ENCODE measurements at regions not wholly inside any gene's neighbourhood (a gene's known extent, or its start where the extent isn't known, plus 50 kb on each side); places are given as distances from the start of the nearest gene placed in this dataset.

DNA sequence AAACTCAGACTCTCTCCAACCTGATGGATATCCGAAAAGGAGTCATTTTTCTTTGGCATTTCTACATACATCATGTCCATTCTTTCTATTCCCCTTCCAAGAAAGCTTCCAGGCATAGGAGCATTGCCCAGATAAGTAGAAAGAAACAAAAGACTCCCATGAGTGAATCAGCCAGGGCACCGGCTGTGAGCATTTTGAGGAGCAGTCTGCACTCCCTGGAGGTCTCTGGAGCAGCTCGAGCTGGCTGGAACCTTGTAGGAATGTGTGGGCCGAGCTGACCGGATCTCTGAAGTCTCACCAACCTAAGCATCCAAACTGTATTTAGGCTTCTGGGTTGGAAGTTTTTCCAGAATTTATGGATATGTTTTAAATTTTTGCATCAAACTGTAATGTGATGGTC lies 161.4 kb upstream of the TRPC7 start:
- no peak for DNase-seq

DNA sequence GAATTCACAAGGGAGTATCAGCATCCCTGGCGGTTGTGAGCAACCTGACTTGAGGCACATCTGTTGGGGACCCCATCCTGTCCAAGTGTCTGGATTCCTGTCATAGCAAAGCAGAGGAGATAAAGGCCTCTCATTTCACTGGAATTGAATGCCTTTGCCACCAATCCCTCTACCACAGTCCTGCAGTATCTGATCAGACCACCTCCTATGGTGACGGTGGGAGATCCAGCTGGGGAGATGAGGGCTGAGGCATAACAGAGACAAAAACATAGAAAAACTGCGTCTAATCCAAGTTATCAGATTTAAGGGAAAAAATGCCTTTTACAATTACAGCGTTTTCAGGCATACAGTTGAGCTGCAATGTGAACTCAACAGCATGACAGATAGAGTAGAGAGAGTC lies 160.7 kb upstream of the TRPC7 start:
- DNase-seq: no peak

DNA sequence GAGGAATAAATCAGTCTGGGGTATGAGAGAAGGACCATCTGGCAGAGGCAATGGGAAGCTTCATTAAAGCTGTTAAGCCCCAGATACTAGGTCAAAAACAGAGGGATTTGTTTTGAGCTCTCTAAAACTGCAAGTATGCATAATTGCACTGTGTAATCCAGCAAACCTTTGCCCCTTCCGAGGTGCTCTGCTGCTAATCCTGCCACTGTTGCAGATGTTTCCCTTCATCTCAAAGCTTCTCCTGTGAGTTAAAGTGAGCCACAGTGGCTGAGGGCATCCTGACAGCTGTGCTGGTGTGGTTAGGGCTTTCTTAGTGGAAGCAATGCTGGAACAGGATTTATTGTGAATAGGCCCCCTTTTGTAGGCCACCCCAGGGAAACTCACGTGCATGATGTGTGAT lies 160.3 kb upstream of the TRPC7 start:
- DNase-seq: no peak

DNA sequence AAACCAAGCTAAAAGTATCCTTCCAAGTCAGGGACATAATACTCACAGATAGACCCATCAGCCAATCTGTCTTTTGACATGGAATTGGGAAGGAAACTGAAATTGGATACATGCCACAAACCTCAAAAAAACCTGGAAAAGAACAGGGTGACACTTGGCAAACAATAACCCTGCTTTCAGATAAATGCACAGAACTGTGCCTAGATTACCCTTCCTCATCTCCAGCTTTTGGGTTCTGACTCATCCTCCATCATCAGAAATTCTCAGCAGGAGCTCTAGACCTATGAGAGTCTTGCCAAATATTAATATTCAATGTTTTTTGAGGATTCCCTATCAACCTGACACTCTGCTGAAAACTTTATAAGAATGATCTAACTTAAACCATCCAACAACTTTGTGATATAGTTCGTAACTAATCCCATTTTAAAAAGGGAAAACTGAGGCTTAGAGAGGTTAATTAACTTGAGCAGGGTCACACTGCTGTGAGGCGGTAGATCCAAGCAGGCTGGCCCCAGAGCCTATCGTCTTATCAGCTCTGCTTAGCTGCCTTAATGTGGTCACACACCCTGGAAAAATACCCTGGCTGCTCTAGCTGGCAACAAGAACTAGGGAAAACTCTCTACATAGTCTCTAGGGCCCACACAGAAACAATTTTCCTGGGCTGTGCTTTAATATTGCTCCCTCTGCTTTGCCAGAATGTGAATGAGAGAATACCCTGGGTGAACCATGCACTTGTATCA lies 157.0 kb upstream of the TRPC7 start:
- no peak for DNase-seq

DNA sequence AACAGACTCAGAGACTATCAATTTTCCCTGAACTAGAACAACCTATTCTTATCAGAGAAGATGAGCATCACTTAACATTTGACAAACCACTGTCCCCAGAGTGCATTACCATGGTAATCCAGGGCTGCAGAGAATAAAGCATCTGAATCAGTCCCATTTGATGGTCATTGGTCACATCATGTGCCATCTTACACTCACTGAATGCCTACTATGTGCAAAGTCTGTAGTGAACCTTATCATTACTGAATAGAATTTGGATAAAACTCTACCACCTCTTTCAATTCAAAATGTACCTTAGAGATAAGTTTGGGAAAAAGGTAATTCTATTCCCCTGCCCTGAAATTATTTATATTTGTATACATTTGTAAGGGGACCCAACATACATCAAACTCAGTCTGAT lies 156.4 kb upstream of the TRPC7 start:
- no peak for DNase-seq

DNA sequence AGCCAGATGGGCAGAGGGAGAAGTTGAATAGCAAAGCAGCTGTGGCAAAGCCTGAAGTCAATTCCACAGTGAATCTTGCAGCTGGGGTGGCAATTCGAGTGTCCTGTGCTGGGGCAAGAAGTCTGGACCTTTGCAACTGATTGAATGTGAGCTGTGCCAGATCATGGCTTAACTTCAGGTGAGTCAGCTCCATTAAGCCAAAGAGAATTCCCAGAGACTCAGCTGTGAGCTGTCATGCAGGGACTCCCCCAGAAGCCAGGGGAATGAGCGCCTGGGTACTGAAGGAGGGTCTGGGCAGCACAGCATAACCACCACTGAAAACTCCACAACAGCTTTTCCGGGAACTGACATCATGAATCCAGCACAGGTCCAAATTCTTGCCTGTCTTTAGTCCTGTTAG lies 153.5 kb upstream of the TRPC7 start:
- DNase-seq: no peak

DNA sequence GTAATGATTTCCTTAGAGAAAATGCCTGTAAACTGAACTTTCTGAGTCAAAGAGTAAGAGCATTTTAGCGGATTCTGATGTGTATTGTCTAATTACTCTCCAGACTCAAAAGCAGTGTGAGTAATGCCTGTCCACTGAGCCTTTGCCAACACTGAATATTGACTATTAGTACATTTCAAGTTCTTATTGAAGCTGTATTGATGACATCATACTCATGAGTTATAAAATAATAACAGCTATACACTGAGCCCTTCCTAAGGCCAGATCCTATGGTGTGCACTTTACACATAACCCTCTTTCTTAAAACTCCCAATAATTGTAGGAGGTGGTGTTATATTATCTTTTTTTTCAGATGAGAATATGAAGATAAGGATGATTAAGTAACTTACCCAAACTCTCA lies 152.8 kb upstream of the TRPC7 start:
- no peak for DNase-seq

DNA sequence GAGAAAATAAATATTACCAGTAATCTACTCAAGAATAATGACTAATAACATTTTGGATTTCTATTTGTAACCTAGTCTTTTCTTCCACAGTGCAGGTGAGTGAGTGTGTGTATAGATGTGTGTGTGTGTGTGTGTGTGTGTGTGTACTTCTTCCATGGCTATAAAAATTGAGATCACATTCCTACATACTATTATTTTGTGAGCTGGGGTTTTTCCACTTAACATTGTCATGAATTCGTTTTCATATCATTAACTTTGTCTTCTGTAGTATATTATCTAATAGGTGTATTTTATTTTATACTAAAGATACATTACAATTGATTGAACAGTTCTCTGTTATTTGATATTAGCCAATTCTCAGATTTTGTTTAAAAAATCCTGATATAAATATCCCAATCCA lies 152.4 kb upstream of the TRPC7 start:
- no peak for DNase-seq

DNA sequence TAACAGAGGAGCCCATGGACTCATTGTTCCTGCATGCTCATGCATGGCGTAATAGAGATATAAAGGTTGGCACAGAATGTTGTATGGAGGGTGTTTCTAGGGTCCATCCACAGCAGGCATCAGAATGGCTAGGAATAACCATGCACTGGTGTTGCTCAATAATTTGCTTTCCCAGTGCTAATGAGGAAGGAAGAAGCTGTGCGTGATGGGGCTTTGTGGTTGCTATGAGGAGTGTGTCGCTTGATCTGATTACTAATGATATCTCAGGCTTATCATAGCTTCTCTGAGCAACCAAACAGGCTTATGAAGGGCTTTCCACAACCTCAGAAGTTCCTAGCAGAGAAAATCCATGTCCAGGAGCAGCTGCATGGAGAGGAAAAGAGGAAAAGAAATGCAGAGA lies 151.3 kb upstream of the TRPC7 start:
- DNase-seq: no peak

DNA sequence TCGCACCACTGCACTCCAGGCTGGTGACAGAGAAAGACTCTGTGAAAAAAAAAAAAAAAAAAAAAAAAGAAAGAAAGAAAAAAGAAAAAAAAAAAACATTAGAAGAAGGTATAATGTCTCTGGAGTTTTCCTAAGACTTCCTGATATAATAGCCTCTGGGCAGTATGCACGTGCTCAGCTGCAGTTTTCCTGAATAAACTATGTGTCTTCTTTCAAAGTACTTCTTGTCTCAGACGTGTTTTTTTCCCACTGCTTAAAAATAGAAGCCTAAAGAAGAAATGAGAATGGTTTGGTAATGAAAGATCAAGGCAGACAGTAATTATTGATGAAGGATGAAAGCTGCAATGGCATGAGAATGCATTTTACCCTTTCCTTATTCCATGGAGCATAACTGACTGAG lies 148.1 kb upstream of the TRPC7 start:
- no peak for DNase-seq

DNA sequence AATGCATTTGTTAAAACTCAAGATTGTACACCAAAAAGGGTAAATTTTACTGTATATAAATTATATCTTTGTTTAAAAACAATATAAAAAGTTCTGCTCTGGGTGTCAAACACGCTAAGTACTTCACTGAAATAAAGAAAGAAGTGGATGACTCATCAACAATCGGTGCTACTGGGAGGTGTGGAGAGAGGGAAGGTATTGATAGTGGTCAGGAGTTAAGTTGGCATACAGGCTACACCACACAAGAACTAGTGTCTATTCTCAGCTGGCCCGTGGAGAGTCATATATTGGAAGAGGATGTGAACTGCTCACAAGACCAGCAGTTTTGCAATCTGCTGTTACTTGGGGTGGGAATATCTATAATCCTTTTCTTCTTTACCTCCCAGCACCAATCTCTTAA lies 145.7 kb upstream of the TRPC7 start:
- DNase-seq: no peak

DNA sequence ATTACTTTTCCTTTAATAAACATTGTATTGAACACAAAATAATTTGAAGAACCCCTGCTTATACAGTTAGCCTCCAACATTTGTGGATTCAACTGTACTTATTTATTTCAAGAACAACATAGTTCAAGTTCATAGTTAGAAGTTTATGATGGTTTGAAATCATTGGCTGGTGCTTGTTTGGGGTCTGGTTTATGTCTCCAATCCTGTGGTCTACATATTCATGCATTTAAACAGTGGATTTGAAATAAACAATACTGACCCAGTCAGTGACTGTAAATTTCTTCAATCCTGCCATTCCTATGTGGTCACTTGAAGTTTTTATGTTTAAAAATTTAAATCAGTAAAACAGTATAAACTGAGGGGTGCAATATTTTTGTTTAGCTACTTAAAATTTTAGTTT lies 145.1 kb upstream of the TRPC7 start:
- no peak for DNase-seq

DNA sequence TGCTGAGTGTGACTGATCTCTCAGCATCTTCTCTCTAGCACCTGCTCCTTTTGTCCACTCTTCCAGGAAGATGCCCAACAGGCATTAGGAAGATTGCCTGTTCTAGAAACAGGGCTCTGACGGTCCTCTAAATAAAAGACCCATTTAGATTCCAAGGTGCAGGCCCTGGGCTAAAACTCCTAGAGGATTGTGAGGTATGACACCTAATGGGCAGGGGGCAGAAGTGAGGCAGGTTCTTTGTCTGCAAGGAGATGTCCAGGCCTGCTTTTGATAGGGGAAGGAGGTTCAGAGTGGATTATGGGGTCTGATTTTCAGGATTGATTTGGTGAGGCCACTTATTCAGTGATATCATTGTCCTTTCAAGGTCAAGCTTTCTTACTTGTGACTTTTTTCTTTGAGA lies 140.8 kb upstream of the TRPC7 start:
- no peak for DNase-seq

DNA sequence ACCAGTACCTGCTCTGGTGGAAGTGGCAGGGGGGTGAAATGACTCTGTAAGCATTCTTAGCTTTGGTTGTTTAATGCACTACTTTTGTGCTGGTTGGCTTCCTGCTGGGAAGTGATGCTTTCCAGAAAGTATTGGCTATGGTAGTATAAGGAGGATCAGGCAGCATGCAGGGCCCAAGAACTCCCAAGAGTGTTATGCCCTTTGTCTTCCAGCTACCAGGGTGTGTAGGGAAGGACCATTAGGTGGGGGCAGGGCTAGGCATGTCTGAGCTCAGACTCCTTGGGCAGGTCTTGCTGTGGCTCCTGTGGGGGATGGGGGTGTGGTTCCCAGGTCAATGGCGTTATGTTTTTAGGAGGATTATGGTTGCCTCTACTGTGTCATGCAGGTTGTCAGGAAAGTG lies 135.8 kb upstream of the TRPC7 start:
- DNase-seq: no peak

DNA sequence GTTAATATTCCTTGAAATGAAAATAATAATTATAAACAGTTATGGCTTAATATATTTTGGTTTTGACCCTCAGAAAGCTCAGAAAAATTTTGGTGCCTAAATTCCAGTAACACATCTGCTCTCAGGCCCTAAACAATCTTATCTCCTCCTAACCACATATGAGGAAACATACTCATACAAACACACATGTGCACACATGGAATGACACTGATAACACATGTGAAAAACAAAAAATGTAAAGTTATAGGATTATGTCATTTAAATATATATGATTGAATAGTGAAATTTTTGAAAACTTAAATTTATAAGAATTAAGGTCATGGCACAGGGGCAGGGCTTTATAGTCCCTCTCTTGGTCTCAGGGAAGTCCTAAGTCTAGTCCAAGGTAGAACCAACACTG lies 127.2 kb upstream of the TRPC7 start:
- DNase-seq: no peak

DNA sequence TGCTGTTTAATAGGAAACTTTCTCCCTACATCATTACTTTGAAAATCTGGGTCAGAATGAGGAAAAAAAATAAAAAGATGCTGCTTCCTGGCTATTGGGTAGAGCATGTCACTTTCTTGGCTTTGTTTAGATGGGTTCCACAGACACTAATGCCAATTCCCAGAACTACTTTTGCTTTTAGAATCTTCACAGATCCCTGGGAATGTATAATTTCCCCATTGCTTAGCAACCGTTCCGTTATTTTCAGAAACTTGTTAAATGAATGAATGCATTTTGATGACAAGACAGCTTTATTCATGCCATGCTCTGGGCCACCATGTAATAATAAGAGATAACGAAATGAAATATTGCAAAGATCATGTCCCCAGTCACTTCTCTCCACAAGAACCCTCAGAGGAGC lies 126.5 kb upstream of the TRPC7 start:
- DNase-seq: no peak

DNA sequence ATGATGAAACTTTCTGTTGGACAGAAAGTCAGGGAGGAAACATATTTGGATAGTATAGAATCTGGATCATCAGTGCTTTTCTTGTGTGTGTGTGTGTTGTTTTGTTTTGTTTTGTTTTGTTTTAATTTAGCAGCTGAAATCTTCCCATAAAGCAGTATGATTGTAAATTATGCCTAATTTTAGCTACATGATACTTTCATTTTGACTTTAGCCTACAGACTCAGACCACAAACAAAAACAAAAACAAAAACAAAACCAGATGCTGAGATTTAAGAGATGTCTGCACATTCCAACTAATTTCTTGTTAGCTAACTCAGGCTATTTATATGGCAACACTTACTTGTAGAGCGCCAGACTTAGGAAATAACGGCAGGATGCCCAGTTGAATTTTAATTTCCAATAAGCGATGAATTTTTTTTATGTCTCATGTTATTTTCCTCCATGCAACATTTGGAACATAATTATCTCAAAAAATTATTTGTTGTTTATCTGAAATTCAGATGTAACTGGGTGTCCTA lies 119.5 kb upstream of the TRPC7 start:
- DNase-seq: no peak

DNA sequence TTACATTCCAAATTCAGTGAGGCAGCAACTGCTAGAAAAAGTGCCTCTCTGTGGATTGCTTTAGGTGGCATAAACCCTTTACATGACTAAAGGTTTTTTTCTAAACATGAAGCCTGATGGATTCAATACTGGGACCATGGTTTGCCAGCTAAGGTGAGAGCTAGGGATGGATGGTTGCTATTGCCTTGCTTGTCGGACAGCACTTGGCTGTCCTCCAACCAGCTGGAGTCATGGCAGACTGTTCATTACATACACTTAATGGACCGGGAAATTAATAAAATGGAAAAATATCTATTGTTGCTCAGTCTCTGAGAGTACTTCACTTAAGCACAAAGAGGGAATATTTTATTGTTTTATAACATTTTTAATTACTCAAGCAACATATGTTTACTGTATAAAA lies 116.9 kb upstream of the TRPC7 start:
- no peak for DNase-seq

DNA sequence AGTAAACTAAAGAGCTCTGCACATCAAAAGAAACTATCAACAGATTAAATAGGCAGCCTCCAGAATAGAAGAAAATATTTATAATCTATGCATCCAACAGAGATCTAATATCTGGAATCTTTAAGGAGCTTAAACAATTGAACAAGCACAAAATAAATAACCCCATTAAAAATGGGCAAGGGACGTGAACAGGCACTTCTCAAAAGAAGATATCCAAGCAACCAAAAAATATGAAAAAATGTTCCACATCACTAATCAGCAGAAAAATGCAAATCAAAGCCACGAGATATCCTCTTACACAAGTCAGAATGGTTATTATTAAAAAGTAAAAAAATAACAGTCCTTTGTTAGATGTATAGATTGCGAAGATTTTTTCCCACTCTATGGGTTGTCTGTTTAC lies 109.1 kb upstream of the TRPC7 start:
- DNase-seq: no peak

DNA sequence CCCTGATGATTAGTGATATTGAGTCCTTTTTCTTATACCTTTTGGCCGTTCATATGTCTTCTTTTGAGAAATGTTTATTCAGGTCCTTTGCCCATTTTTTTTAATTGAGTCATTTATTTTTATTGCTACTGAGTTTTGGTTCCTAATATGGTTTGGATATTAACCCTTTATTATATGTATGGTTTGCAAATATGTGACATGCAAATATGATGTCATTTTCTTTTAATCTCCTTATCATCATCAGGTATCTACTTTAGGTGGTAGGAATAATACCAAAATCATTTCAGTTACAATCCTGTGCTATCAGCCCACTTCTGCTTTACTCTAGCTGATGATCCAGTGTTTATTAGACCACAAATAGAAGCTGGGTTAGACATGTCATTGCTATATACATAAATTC lies 102.3 kb upstream of the TRPC7 start:
- no peak for DNase-seq

DNA sequence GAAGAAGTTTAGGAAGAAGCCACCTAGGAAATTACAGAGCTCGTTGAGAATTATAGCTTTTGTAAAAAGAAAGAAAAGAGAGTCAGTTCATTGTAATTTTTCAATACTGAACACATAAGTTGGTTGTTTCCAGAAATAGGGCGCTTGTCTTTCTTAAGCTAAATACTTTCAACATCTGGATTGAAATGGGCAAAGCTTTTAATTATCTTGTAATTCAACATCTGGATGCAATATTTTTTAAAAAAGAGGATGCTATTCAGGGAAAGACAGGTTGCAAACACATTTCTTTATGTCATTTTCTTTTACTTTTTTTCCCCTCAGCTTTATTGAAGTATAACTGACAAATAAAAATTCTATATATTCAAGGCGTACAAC lies 100.7 kb upstream of the TRPC7 start:
- DNase-seq: no peak

DNA sequence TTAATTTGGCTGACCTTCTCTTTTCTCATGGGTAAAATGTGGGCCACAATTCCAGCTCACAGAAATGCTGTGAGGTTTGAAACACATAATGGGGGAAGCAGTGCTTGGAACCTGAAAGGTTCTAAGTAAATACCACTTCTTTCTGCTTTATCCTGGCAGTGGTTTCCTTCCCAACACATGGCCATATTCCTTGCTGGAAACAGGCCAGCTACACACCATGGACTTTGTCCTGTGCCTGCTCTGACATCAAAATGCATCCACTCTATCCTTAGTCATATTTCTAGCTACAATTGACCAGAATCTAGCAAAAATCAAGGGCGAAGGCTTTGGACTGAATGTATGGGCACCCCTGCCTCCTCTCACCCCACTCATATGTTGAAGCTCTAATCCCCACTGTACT lies 93.1 kb upstream of the TRPC7 start:
- no peak for DNase-seq

DNA sequence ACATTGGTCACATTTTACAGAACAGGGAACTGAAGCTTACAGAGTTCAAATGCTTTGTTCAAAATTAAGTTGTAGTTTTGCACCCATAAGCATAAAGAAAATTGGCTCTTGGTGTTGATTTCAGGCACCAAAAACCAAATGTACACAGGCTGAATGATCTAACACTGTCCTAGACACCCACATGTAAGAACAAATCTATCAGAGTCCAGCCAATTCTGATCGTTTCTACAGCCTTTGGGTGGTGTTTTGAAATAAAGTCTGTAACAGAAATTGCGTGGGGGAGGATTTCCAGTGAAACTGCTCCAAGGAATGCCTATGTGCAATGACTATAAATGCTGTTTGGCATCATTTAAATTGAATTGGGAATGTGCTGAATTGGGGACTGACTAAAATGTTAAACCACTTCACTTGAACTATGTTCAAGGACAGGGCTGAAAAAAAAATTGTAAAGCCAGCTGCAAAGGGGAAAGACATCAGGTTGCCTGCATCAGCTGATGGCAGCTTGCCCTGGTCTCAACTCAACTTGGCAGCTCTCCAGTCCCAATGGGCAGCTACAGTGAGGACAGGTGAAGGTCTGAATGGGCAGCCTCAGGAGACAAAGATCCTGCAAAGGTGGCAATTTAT lies 92.2 kb upstream of the TRPC7 start:
- no peak for DNase-seq

DNA sequence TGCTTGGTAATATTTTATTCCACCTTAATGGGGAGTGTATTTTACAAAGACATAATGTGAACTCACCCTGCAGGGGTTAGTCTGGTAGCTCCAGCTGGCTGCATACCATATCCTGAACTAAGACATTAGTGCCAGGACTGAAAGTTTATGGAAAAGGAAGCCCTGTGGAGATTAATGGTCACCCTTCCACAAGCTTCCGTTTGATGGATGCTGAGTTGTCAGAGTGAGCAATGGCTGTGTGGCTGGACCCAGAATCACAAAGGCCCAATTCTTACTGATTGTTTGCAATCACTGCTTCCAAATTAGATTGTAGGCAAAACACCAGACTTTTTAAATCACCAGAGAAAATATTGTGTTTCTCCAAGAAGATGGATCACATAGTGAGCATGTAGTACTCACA lies 90.1 kb upstream of the TRPC7 start:
- no peak for DNase-seq
